HCEC 1CT (cell line): ENCODE measurements at regions not wholly inside any gene's neighbourhood (a gene's known extent, or its start where the extent isn't known, plus 50 kb on each side); places are given as distances from the start of the nearest gene placed in this dataset.

ENCODE experiments used
- DNase-seq: peaks from one replicate; pipeline ENCODE4 v3.0.0-alpha.2; 2017

- no peak for DNase-seq
Observed at GRCh38 chrX:122439831-122440230, 744.2 kb upstream of the GRIA3 start.

GRCh38 chrX:122440832-122441231 lies 743.2 kb upstream of the GRIA3 start:
- DNase-seq: no peak

- no peak for DNase-seq
Observed at GRCh38 chrX:122441451-122441850, 742.6 kb upstream of the GRIA3 start.

- no peak for DNase-seq
Observed at GRCh38 chrX:122445466-122445865, 738.6 kb upstream of the GRIA3 start.

- DNase-seq: no peak
Observed at GRCh38 chrX:122464341-122464740, 719.7 kb upstream of the GRIA3 start.

GRCh38 chrX:122475306-122475705 lies 708.8 kb upstream of the GRIA3 start:
- DNase-seq: no peak

- DNase-seq: no peak
Observed at GRCh38 chrX:122500556-122500955, 683.5 kb upstream of the GRIA3 start.

GRCh38 chrX:122501652-122502051 lies 682.4 kb upstream of the GRIA3 start:
- DNase-seq: no peak

- DNase-seq: no peak
Observed at GRCh38 chrX:122504026-122504425, 680.1 kb upstream of the GRIA3 start.

GRCh38 chrX:122512561-122513072 lies 671.5 kb upstream of the GRIA3 start:
- no peak for DNase-seq

GRCh38 chrX:122517786-122518185 lies 666.3 kb upstream of the GRIA3 start:
- peak; percentile 1 for DNase-seq

- no peak for DNase-seq
Observed at GRCh38 chrX:122545778-122546177, 638.3 kb upstream of the GRIA3 start.

GRCh38 chrX:122546269-122546668 lies 637.8 kb upstream of the GRIA3 start:
- DNase-seq: no peak

- no peak for DNase-seq
Observed at GRCh38 chrX:122552286-122552800, 631.7 kb upstream of the GRIA3 start.

- DNase-seq: no peak
Observed at GRCh38 chrX:122555925-122556324, 628.2 kb upstream of the GRIA3 start.

GRCh38 chrX:122565952-122566351 lies 618.1 kb upstream of the GRIA3 start:
- DNase-seq: peak; percentile 94

- DNase-seq: no peak
Observed at GRCh38 chrX:122566401-122566800, 617.7 kb upstream of the GRIA3 start.

- no peak for DNase-seq
Observed at GRCh38 chrX:122567911-122568310, 616.2 kb upstream of the GRIA3 start.

GRCh38 chrX:122572461-122572860 lies 611.6 kb upstream of the GRIA3 start:
- DNase-seq: no peak

GRCh38 chrX:122579036-122579435 lies 605.0 kb upstream of the GRIA3 start:
- DNase-seq: no peak

- peak; percentile 47 for DNase-seq
Observed at GRCh38 chrX:122579526-122579925, 604.6 kb upstream of the GRIA3 start.

- DNase-seq: peak; percentile 24
Observed at GRCh38 chrX:122582280-122582974, 601.7 kb upstream of the GRIA3 start.

GRCh38 chrX:122582975-122583305 lies 601.1 kb upstream of the GRIA3 start:
- DNase-seq: no peak

GRCh38 chrX:122583551-122583950 lies 600.5 kb upstream of the GRIA3 start:
- DNase-seq: no peak

- no peak for DNase-seq
Observed at GRCh38 chrX:122584981-122585380, 599.1 kb upstream of the GRIA3 start.
